GM12878 (cell line): ENCODE measurements at regions not wholly inside any gene's neighbourhood (a gene's known extent, or its start where the extent isn't known, plus 50 kb on each side); places are given as distances from the start of the nearest gene placed in this dataset.

ENCODE experiments used
- ATAC-seq: fragments of 200-7000 bp; cut with Tn5 transposase; 3 replicates; pipeline ENCODE4 v1.9.1; 2020; ENCODE audit warnings: mild to moderate bottlenecking, moderate library complexity
- BruUV-seq: library from RNA; stranded (reverse); fragments of 400-500 nt; replicated peaks from 2 replicates; lab custom pipeline; 2021; lab: Mats Ljungman, UMichigan
- CTCF ChIA-PET: fragments of 300-600 bp; sonication (Branson Sonifier 250); formaldehyde crosslinking; extraction: SDS; loops from one replicate; lab custom pipeline; 2021; ENCODE audit warnings: inconsistent platforms; lab: Yijun Ruan, JAX
- POLR2A ChIA-PET: fragments of 350-600 bp; formaldehyde crosslinking; extraction: SDS; loops from one replicate; lab custom pipeline; 2021; ENCODE audit warnings: inconsistent platforms; lab: Charles Lee
- RAD21 ChIA-PET: fragments of 300-600 bp; sonication (Branson Sonifier 250); formaldehyde crosslinking; loops from one replicate; lab custom pipeline; 2023; ENCODE audit warnings: antibody characterized with exemption; ENCODE audit not compliant: unreplicated experiment; lab: Charles Lee
- SMC1A ChIA-PET: fragments of 300-600 bp; sonication (Branson Sonifier 250); formaldehyde crosslinking; loops from one replicate; lab custom pipeline; 2023; ENCODE audit not compliant: unreplicated experiment, uncharacterized antibody; lab: Charles Lee
- DNase-seq: peaks from one replicate; pipeline ENCODE4 v3.0.0-alpha.2; 2011; ENCODE audit warnings: low read depth, low spot score
- FAIRE-seq: peaks from 3 replicates; lab custom pipeline; 2011; peaks lifted over from hg19 to GRCh38; lab: Jason Lieb, UNC
- H2AFZ ChIP-seq: 2 replicates; pipeline ENCODE4 v1.6.0; 2011; ENCODE audit warnings: low read depth, low read length, control low read depth; ENCODE audit not compliant: control insufficient read depth
- H3K27ac ChIP-seq: 2 replicates; pipeline ENCODE4 v1.5.1; 2011; ENCODE audit warnings: control low read depth; ENCODE audit not compliant: control insufficient read depth, insufficient read depth
- H3K27me3 ChIP-seq, 2 experiments: replicated peaks in 1 of 2; 2 replicates each; pipeline versions ENCODE4 v1.6.0 to v1.6.1; 2011; ENCODE audit warnings: low read length in 1 of 2; ENCODE audit not compliant: control insufficient read depth in 2 of 2, insufficient read depth in 2 of 2
- H3K36me3 ChIP-seq, 2 experiments: 2 replicates each; pipeline ENCODE4 v1.5.1; 2011; ENCODE audit warnings: low read length in 1 of 2; ENCODE audit not compliant: control insufficient read depth in 2 of 2, insufficient read depth in 2 of 2
- H3K4me1 ChIP-seq: 2 replicates; pipeline ENCODE4 v1.6.1; 2011; ENCODE audit warnings: mild to moderate bottlenecking, low read length, moderate library complexity, mixed read lengths; ENCODE audit not compliant: control insufficient read depth, insufficient read depth
- H3K4me2 ChIP-seq: 2 replicates; pipeline ENCODE4 v1.6.0; 2011; ENCODE audit warnings: control low read depth; ENCODE audit not compliant: control insufficient read depth, insufficient read depth
- H3K4me3 ChIP-seq: fragments of 200-600 bp; sonication (generic); 2 replicates; pipeline ENCODE4 v1.5.1; 2016
- H3K79me2 ChIP-seq: 2 replicates; pipeline ENCODE4 v1.6.0; 2011; ENCODE audit warnings: low read length; ENCODE audit not compliant: control insufficient read depth, insufficient read depth
- H3K9ac ChIP-seq: 2 replicates; pipeline ENCODE4 v1.8.0; 2011; ENCODE audit warnings: low read length, control low read depth, mixed read lengths; ENCODE audit not compliant: control insufficient read depth, insufficient read depth
- H3K9me3 ChIP-seq: replicated peaks from 3 replicates; pipeline ENCODE4 v1.5.1; 2011; ENCODE audit warnings: mild to moderate bottlenecking, low read length; ENCODE audit not compliant: control insufficient read depth, insufficient read depth
- H4K20me1 ChIP-seq: 2 replicates; pipeline ENCODE4 v1.6.0; 2011; ENCODE audit not compliant: control insufficient read depth, insufficient read depth
- IRF4 ChIP-seq: IDR thresholded peaks from 2 replicates; pipeline ENCODE4 v1.6.1; 2011; ENCODE audit warnings: low read depth, low read length
- WGBS: methylation state at CpG from one replicate; pipeline ENCODE4 v1.1.6; 2016; ENCODE audit warnings: low lambda C conversion rate; ENCODE audit not compliant: insufficient replicate concordance, insufficient coverage; ENCODE audit errors: missing lambda C conversion rate; 5-methylcytosine and 5-hydroxymethylcytosine counted together
- in situ Hi-C: fragments of 300-500 bp; cut with MboI; formaldehyde crosslinking; loops from 9 replicates; pipeline ENCODE4 v1.14.3; 2018; ENCODE audit warnings: mixed read lengths
- intact Hi-C: fragments of 100-400 bp; cut with micrococcal nuclease; formaldehyde crosslinking; loops from one replicate; pipeline ENCODE4 v1.14.2; 2022; ENCODE audit not compliant: unreplicated experiment
- TF ChIP-seq, protein P1 (sequence below): IDR thresholded peaks from 2 replicates; pipeline ENCODE4 v1.6.1; 2011; ENCODE audit warnings: mild to moderate bottlenecking, low read depth, low read length, moderate library complexity; ENCODE audit not compliant: insufficient replicate concordance
- TF ChIP-seq, protein P2 (sequence below): fragments of 450-650 bp; formaldehyde crosslinking; IDR thresholded peaks from 2 replicates; pipeline ENCODE4 v1.4.0; 2022; ENCODE audit warnings: mild to moderate bottlenecking, moderate library complexity

DNA sequence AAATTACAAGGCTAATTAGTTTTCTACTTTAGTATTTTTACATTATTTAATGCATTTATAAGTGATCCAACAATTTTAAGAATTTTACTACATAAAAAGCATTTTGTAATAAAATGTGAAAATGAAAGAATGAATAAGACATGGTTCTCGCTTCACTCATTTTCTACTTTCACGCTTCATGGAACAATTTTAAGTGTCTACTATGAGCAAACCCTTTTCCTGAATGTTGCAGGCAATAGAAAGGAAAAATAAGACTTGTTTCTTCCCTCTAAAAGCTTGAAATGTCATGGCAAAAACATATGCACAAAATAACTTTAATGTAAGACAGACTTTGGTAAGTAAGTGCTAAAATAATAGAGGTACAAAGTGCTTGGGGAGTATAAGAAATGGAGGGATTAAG is 205.7 kb upstream of the HMGA2 start:
- Histone ChIP-seq H3K4me3 (no peak overlapping the region), H3K79me2 (no peaks in the 10 kb centered on the region), H3K27ac (no peak overlapping the region), H3K9ac (no peak overlapping the region), H2AFZ (no peak overlapping the region), H3K4me2 (peak overlapping the region; percentile 54), H3K9me3 (no peaks in the 10 kb centered on the region), H3K36me3 (no peaks in the 10 kb centered on the region), H4K20me1 (no peaks in the 10 kb centered on the region), H3K4me1 (peaks cover 3% of the 10 kb centered on the region; the same call in 1 of the 2 replicates), H3K27me3 (no peaks in the 10 kb centered on the region)
- no TSS peak for BruUV-seq
- 0% methylated on average over 2 of the region's 2 CpGs for WGBS
- ChIA-PET POLR2A (interaction anchor here (0.5 kb wide), 1 partner anchor 428 kb away, joined by 5 read pairs; no protein-coding TSS in a partner anchor), RAD21 (interaction anchor here (1.3 kb wide), 1 partner anchor 16 kb away, joined by 3 read pairs; no protein-coding TSS in a partner anchor), SMC1A (interaction anchor here (0.8 to 1.2 kb wide), 2 partner anchors 25 to 26 kb away, joined by 3 read pairs; no protein-coding TSS in a partner anchor), CTCF (interaction anchor here (2.1 to 2.6 kb wide), 2 partner anchors 16 to 62 kb away, joined by 5 to 10 read pairs; no protein-coding TSS in a partner anchor)
- intact Hi-C loops, result no loop called here
- no peak for TF ChIP-seq IRF4
- TF ChIP-seq, protein P1, sequence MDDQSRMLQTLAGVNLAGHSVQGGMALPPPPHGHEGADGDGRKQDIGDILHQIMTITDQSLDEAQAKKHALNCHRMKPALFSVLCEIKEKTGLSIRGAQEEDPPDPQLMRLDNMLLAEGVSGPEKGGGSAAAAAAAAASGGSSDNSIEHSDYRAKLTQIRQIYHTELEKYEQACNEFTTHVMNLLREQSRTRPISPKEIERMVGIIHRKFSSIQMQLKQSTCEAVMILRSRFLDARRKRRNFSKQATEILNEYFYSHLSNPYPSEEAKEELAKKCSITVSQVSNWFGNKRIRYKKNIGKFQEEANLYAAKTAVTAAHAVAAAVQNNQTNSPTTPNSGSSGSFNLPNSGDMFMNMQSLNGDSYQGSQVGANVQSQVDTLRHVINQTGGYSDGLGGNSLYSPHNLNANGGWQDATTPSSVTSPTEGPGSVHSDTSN, result no peak
- TF ChIP-seq, protein P2, sequence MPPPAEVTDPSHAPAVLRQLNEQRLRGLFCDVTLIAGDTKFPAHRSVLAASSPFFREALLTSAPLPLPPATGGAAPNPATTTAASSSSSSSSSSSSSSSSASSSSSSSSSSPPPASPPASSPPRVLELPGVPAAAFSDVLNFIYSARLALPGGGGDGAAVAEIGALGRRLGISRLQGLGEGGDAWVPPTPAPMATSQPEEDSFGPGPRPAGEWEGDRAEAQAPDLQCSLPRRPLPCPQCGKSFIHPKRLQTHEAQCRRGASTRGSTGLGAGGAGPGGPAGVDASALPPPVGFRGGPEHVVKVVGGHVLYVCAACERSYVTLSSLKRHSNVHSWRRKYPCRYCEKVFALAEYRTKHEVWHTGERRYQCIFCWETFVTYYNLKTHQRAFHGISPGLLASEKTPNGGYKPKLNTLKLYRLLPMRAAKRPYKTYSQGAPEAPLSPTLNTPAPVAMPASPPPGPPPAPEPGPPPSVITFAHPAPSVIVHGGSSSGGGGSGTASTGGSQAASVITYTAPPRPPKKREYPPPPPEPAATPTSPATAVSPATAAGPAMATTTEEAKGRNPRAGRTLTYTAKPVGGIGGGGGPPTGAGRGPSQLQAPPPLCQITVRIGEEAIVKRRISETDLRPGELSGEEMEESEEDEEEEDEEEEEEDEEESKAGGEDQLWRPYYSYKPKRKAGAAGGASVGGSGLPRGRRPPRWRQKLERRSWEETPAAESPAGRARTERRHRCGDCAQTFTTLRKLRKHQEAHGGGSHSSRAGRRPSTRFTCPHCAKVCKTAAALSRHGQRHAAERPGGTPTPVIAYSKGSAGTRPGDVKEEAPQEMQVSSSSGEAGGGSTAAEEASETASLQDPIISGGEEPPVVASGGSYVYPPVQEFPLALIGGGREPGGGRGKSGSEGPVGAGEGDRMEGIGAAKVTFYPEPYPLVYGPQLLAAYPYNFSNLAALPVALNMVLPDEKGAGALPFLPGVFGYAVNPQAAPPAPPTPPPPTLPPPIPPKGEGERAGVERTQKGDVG (CRISPR knock-in tag), result no peak
- ATAC-seq, result peak; percentile 60
- DNase-seq, result no peak
- in situ Hi-C loops, result no loop called here
- FAIRE-seq, result no peak
